ENCODE measurements at regions not wholly inside any gene's neighbourhood (a gene's known extent, or its start where the extent isn't known, plus 50 kb on each side); places are given as distances from the start of the nearest gene placed in this dataset.

DNA sequence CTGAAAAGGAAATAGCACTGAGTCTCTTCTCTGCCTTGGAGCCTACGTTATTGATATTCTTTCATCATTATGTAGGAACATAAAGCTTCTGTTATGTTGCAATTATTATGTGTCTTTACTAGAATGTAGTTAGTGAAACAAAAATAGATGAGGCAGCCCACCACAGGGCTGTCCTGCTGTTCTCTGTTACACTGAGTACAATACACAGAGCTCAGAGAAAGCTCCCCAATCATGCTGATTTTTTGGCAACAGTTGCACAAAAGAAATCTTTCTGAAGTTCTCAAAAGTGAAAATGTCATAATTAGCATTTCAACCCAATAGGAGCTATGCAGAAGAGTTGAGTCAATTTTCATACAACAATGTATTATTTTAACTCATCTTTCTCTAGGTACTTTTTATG lies 119.5 kb downstream of the EFNB2 start:
- H3K9me3 ChIP-seq (ENCODE audit: low read depth, low read length): no peaks in the 10 kb centered on the region
- no peaks in the 10 kb centered on the region for H3K36me3 ChIP-seq (ENCODE audit: insufficient read depth, low read length)
- no peak overlapping the region for H3K9ac ChIP-seq (ENCODE audit: insufficient read length)
- no peak for DNase-seq (ENCODE audit: low read depth, low spot score)
- TF ChIP-seq POLR2AphosphoS5 (IDR thresholded peaks at IDR 0.05; ENCODE audit: borderline replicate concordance, low read depth, low read length): no peak
- TF ChIP-seq EZH2 (IDR thresholded peaks at IDR 0.05): no peak
- no peak for TF ChIP-seq FOXP2 (optimal IDR thresholded peaks at IDR 0.05; ENCODE audit: control extremely low read depth, extremely low read length, insufficient read depth)
- H3K27ac ChIP-seq: no peak overlapping the region
- no peak overlapping the region for H3K4me3 ChIP-seq

DNA sequence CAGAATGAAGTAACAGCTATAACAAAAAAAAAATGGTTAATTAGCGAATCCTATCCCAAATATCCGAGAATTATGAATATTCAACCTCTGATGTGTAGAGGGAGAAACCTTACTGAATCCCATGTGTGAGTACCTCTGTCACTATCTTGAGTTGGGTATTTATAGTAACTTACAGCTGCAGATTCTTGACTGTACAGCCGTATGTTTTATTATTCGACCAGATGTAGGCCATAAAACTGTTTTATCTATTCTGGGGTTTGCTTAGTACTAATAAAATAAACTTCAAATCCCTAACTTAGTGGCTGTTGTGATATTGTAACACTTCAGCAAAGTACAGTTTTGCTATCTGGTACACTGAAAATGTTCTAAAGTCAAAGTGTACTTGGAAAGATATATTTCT lies 120.0 kb downstream of the EFNB2 start:
- Histone ChIP-seq H3K4me3 (no peak overlapping the region), H3K9me3 (ENCODE audit: low read depth, low read length) (no peaks in the 10 kb centered on the region), H3K9ac (ENCODE audit: insufficient read length) (no peak overlapping the region), H3K27ac (no peak overlapping the region), H3K36me3 (ENCODE audit: insufficient read depth, low read length) (no peaks in the 10 kb centered on the region)
- no peak for DNase-seq (ENCODE audit: low read depth, low spot score)
- TF ChIP-seq EZH2 (IDR thresholded peaks at IDR 0.05) (no peak), POLR2AphosphoS5 (IDR thresholded peaks at IDR 0.05; ENCODE audit: borderline replicate concordance, low read depth, low read length) (no peak), FOXP2 (optimal IDR thresholded peaks at IDR 0.05; ENCODE audit: control extremely low read depth, extremely low read length, insufficient read depth) (no peak)

DNA sequence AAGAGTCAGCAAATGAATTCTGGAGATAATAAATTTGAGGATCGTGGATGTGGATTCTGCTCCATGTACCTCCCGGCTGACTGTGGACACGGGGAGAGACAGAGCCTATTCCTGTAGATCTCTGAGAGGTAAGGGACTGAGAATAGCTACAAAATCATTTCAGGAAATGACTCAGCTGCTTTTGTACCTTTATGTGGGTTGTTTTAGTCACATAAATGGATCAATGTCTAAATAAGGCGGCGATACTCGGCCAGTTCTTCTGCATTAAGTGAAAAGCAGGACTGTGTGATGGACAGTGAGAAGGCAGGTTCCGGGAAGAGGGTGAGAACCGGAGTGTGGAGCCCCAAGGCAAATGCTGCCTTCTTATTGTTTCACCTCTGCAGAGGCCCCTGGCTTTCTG lies 128.1 kb downstream of the EFNB2 start:
- H3K36me3 ChIP-seq (ENCODE audit: insufficient read depth, low read length): no peaks in the 10 kb centered on the region
- no peak overlapping the region for H3K4me3 ChIP-seq
- H3K9ac ChIP-seq (ENCODE audit: insufficient read length): no peak overlapping the region
- H3K9me3 ChIP-seq (ENCODE audit: low read depth, low read length): no peaks in the 10 kb centered on the region
- TF ChIP-seq FOXP2 (optimal IDR thresholded peaks at IDR 0.05; ENCODE audit: control extremely low read depth, extremely low read length, insufficient read depth) (no peak), EZH2 (IDR thresholded peaks at IDR 0.05) (no peak), POLR2AphosphoS5 (IDR thresholded peaks at IDR 0.05; ENCODE audit: borderline replicate concordance, low read depth, low read length) (no peak)
- no peak for DNase-seq (ENCODE audit: low read depth, low spot score)
- no peak overlapping the region for H3K27ac ChIP-seq

DNA sequence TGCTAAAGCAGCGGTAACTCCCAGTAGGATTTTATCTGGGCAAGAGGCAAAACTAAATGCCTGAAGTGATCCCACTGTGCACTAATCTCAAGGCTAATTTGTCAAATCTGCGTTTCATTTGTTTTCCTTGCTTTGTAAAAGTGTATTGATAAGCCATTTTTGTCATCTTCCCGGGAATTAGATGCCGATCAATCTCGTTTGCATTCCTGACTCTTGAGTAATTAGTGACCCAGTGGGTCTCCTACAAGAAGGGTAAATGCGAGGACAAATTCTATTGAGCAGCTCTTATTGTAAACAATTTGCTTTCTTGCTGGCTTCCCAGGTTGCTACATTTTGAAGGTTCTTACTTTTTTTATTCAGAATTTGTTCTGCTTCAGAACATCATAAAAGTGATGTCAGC lies 129.7 kb downstream of the EFNB2 start:
- no peak for DNase-seq (ENCODE audit: low read depth, low spot score)
- TF ChIP-seq EZH2 (IDR thresholded peaks at IDR 0.05): no peak
- TF ChIP-seq POLR2AphosphoS5 (IDR thresholded peaks at IDR 0.05; ENCODE audit: borderline replicate concordance, low read depth, low read length): no peak
- TF ChIP-seq FOXP2 (optimal IDR thresholded peaks at IDR 0.05; ENCODE audit: control extremely low read depth, extremely low read length, insufficient read depth): no peak
- Histone ChIP-seq H3K4me3 (no peak overlapping the region), H3K36me3 (ENCODE audit: insufficient read depth, low read length) (no peaks in the 10 kb centered on the region), H3K9ac (ENCODE audit: insufficient read length) (no peak overlapping the region), H3K9me3 (ENCODE audit: low read depth, low read length) (no peaks in the 10 kb centered on the region), H3K27ac (no peak overlapping the region)

DNA sequence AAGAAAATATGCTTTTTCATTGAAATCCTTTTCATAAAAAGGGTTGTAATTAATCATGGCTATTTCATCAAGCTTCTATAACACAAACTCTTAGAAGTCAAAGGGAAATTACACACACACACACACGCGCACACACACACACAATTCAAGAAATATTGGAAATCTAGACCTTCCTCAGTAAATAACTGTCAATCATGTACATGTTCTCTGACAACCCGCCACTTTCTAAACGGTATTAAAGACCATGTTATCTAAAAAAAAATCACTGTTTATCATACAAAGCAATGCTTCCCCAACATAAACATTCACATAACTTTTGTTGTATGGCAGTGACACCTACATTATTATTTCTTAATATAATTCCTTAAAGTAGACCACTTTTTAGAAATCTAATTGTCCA lies 132.2 kb downstream of the EFNB2 start:
- DNase-seq (ENCODE audit: low read depth, low spot score): no peak
- Histone ChIP-seq H3K9ac (ENCODE audit: insufficient read length) (no peak overlapping the region), H3K4me3 (no peak overlapping the region), H3K9me3 (ENCODE audit: low read depth, low read length) (no peaks in the 10 kb centered on the region), H3K27ac (no peak overlapping the region), H3K36me3 (ENCODE audit: insufficient read depth, low read length) (no peaks in the 10 kb centered on the region)
- no peak for TF ChIP-seq EZH2 (IDR thresholded peaks at IDR 0.05)
- no peak for TF ChIP-seq FOXP2 (optimal IDR thresholded peaks at IDR 0.05; ENCODE audit: control extremely low read depth, extremely low read length, insufficient read depth)
- no peak for TF ChIP-seq POLR2AphosphoS5 (IDR thresholded peaks at IDR 0.05; ENCODE audit: borderline replicate concordance, low read depth, low read length)

DNA sequence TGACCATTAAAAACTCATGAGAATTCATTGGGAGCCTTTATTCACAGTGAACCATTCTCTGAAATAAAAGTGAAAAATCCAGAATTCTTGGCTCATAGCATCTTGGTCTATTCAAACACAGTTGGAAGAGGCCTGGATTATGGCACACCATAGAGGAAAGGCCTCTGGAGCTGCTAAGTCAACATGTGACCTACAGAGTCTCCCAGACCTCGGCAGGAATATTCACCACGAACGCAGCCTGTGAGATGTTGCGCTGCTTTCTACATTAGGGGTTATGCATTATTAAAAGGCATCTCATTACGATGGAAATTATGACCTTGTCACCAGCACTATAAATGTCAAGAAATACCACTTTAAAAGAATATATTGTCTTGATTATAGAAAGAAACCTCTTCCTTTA lies 132.6 kb downstream of the EFNB2 start:
- Histone ChIP-seq H3K9me3 (ENCODE audit: low read depth, low read length) (no peaks in the 10 kb centered on the region), H3K9ac (ENCODE audit: insufficient read length) (no peak overlapping the region), H3K36me3 (ENCODE audit: insufficient read depth, low read length) (no peaks in the 10 kb centered on the region), H3K4me3 (no peak overlapping the region), H3K27ac (no peak overlapping the region)
- DNase-seq (ENCODE audit: low read depth, low spot score): no peak
- TF ChIP-seq POLR2AphosphoS5 (IDR thresholded peaks at IDR 0.05; ENCODE audit: borderline replicate concordance, low read depth, low read length) (no peak), FOXP2 (optimal IDR thresholded peaks at IDR 0.05; ENCODE audit: control extremely low read depth, extremely low read length, insufficient read depth) (no peak)

DNA sequence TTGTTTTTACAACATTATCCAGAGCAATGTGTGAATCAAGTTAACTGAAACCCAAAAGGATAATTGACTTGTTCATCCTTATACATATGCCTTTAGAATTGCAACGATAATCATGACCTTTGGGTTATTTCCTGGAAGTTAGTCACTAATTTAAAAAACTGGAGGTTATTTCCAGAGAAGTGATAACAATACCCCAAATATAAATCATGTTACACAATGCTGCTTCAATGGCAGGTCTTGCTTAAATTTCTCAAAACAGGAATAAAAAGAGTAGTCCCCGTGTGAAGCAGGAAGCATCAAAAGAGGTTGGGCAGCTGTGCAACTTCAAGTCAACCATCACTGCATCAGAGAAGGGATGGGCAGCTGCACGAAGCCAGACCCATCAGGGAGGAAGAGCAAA lies 134.4 kb downstream of the EFNB2 start:
- H3K9ac ChIP-seq (ENCODE audit: insufficient read length): no peak overlapping the region
- H3K27ac ChIP-seq: no peak overlapping the region
- H3K36me3 ChIP-seq (ENCODE audit: insufficient read depth, low read length): no peaks in the 10 kb centered on the region
- no peaks in the 10 kb centered on the region for H3K9me3 ChIP-seq (ENCODE audit: low read depth, low read length)
- TF ChIP-seq FOXP2 (optimal IDR thresholded peaks at IDR 0.05; ENCODE audit: control extremely low read depth, extremely low read length, insufficient read depth) (no peak), POLR2AphosphoS5 (IDR thresholded peaks at IDR 0.05; ENCODE audit: borderline replicate concordance, low read depth, low read length) (no peak), EZH2 (IDR thresholded peaks at IDR 0.05) (no peak)
- no peak overlapping the region for H3K4me3 ChIP-seq
- DNase-seq (ENCODE audit: low read depth, low spot score): no peak

DNA sequence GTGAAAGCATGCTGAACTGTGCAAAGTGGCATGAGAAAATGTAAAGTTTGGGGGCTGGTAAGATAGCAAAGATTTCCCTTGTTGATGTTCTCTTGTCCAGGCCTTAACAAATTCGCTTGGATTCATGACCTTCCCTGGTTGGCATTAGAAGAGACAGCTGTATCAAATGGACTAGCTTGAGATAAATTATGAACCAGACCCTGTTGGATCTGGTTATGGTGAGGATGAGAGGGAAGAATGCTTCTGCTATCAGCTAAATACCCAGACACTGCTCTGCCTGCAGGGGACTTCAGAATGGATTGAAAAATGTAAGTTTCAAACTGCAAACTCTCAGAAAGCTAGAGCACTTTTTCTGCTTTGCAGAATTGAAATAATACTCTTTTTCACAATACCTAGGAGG lies 135.2 kb downstream of the EFNB2 start:
- Histone ChIP-seq H3K27ac (no peak overlapping the region), H3K9ac (ENCODE audit: insufficient read length) (no peak overlapping the region), H3K4me3 (no peak overlapping the region), H3K9me3 (ENCODE audit: low read depth, low read length) (no peaks in the 10 kb centered on the region), H3K36me3 (ENCODE audit: insufficient read depth, low read length) (no peaks in the 10 kb centered on the region)
- DNase-seq (ENCODE audit: low read depth, low spot score): no peak
- TF ChIP-seq POLR2AphosphoS5 (IDR thresholded peaks at IDR 0.05; ENCODE audit: borderline replicate concordance, low read depth, low read length) (no peak), EZH2 (IDR thresholded peaks at IDR 0.05) (no peak), FOXP2 (optimal IDR thresholded peaks at IDR 0.05; ENCODE audit: control extremely low read depth, extremely low read length, insufficient read depth) (no peak)

DNA sequence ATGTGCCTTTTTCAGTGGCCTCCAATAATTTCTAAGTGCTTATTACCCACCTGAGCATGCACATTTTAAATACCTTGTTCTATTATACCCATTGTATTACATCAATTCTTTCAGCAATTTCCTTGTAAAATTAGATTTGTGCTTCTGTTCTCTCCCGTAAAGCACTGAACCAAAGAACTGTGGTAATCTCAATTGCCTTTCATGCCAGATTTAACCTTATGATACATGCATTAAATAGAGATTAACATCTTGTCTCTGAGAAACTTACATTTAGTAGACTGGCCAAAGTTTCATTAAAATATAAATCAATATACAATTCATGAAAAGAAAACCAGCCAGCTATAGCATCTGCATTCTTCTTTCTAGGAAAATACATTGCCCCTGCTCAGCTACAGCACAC lies 137.2 kb downstream of the EFNB2 start:
- H3K9me3 ChIP-seq (ENCODE audit: low read depth, low read length): no peaks in the 10 kb centered on the region
- H3K9ac ChIP-seq (ENCODE audit: insufficient read length): no peak overlapping the region
- no peak overlapping the region for H3K27ac ChIP-seq
- no peak for DNase-seq (ENCODE audit: low read depth, low spot score)
- TF ChIP-seq FOXP2 (optimal IDR thresholded peaks at IDR 0.05; ENCODE audit: control extremely low read depth, extremely low read length, insufficient read depth): no peak
- TF ChIP-seq EZH2 (IDR thresholded peaks at IDR 0.05): no peak
- TF ChIP-seq POLR2AphosphoS5 (IDR thresholded peaks at IDR 0.05; ENCODE audit: borderline replicate concordance, low read depth, low read length): no peak
- H3K36me3 ChIP-seq (ENCODE audit: insufficient read depth, low read length): no peaks in the 10 kb centered on the region
- H3K4me3 ChIP-seq: no peak overlapping the region

All from SK-N-MC (cell line).